Activated T-helper 1 cell treated with anti-CD3 and anti-CD28 coated beads, Interleukin-12 subunit alpha, Interleukin-12 subunit beta, Interleukin-2, Interleukin-4 antibody, amounts not matched to agents 30 ng/mL and 10 ng/mL and 1 ng/mL, durations not matched to agents 14 hours and 24 hours and 36 hours (primary cell): ENCODE measurements at regions not wholly inside any gene's neighbourhood (a gene's known extent, or its start where the extent isn't known, plus 50 kb on each side); places are given as distances from the start of the nearest gene placed in this dataset.
A peak's percentile ranks its signal among the peaks of the same experiment; 100 is the strongest.
"Not testable (repeated sequence)": the region's sequence is repeated elsewhere in the genome, so short reads cannot be mapped to it uniquely, and the experiment has no call there.

Experiments used
- DNase-seq: peaks from one replicate; pipeline ENCODE4 v3.0.0; 2021; ENCODE audit warnings: low spot score
- H3K27ac Mint-ChIP-seq: one replicate; pipeline ENCODE4 v1.8.0; 2021; ENCODE audit warnings: mild to moderate bottlenecking, mixed read lengths
- H3K27me3 Mint-ChIP-seq: one replicate; pipeline ENCODE4 v1.8.0; 2022; ENCODE audit warnings: mild to moderate bottlenecking, moderate library complexity, mixed read lengths; ENCODE audit not compliant: insufficient read depth
- H3K36me3 Mint-ChIP-seq: one replicate; pipeline ENCODE4 v1.8.0; 2021; ENCODE audit warnings: low read depth, mixed read lengths
- H3K4me1 Mint-ChIP-seq: one replicate; pipeline ENCODE4 v1.8.0; 2021; ENCODE audit warnings: low read depth, mixed read lengths
- H3K4me3 Mint-ChIP-seq: one replicate; pipeline ENCODE4 v1.8.0; 2021; ENCODE audit warnings: mild to moderate bottlenecking, moderate library complexity, mixed read lengths
- H3K9me3 Mint-ChIP-seq: one replicate; pipeline ENCODE4 v1.8.0; 2021; ENCODE audit warnings: mixed read lengths
- intact Hi-C: fragments of 100-400 bp; cut with micrococcal nuclease; formaldehyde crosslinking; loops from one replicate; pipeline ENCODE4 v1.15.1; 2024

DNA sequence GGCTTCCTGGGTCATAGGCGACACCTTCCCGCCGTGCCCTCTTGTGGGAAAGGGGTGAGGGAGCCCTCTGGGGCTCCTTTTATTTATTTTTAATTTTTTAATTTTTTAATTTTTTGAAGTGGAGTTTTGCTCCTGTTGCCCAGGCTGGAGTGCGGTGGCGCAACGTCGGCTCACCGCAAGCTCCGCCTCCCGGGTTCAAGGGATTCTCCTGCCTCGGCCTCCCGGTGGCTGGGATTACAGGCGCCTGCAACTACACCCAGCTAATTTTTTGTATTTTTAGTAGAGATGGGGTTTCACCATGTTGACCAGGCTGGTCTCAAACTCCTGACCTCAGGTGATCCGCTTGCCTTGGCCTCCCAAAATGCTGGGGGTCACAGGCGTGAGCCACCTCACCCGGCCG is 49.9 kb upstream of the ELFN1 start:
- H3K27me3 Mint-ChIP-seq, DNase-seq, H3K27ac Mint-ChIP-seq, H3K9me3 Mint-ChIP-seq, H3K36me3 Mint-ChIP-seq, intact Hi-C loops, H3K4me1 Mint-ChIP-seq, H3K4me3 Mint-ChIP-seq: not testable (repeated sequence)

DNA sequence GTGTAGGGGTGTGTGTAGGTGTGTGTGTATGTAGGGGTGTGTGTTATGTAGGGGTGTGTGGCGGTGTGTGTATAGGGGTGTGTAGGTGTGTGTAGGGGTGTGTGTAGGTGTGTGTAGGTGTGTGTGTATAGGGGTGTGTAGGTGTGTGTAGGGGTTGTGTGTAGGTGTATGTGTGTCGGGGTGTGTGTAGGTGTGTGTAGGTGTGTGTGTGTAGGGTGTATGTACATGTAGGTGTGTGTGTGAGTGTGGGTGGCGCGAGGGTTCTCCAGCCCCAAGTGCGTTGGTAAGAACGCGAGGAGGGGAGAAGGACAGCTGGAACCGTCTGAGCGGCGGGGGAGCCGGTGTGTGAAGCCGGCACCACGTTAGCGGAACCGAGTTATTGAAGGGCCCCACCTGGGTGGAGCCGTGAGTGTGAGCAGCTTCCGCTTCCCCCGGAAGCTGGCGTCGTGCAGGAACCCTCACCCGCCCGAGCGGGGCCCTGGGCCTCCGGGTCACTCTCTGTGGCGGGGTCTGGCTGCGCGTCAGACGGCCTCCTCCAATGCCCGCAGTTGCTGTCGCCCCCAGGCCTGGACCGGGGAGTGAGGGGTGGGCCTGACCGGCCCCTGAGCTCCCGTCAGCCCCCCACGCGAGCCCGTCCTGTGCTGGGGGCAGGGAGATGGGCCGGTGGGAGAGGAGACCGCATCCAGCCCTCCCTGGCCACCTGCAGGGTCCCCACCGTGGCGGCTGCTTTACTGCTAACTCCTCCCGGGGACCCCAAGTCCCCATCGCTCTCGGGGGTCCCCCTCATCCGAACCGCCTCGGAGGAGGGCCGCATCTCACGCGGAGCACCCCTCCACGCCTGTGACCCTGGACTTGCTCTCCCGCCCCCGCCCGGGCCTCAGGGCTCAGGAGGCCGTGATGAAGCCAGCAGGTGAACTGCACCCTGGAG is 49.6 kb upstream of the PSMG3 start:
- H3K27ac Mint-ChIP-seq: peak overlapping the region; percentile 67
- H3K4me3 Mint-ChIP-seq: no peak overlapping the region
- peaks cover 8% of the 10 kb centered on the region for H3K9me3 Mint-ChIP-seq
- no peaks in the 10 kb centered on the region for H3K36me3 Mint-ChIP-seq
- H3K4me1 Mint-ChIP-seq: no peaks in the 10 kb centered on the region
- no peak for DNase-seq
- H3K27me3 Mint-ChIP-seq: peaks cover 4% of the 10 kb centered on the region
- intact Hi-C loops: no loop called here
